PC-3 (cell line): ENCODE measurements at regions not wholly inside any gene's neighbourhood (a gene's known extent, or its start where the extent isn't known, plus 50 kb on each side); places are given as distances from the start of the nearest gene placed in this dataset.

ENCODE experiments used
- ATAC-seq: fragments of 200-7000 bp; cut with Tn5 transposase; 2 replicates; pipeline ENCODE4 v1.9.1; 2020; ENCODE audit warnings: mild to moderate bottlenecking, moderate library complexity
- BruUV-seq: library from RNA; stranded (reverse); fragments of 400-500 nt; replicated peaks from 2 replicates; lab custom pipeline; 2021; lab: Mats Ljungman, UMichigan
- CTCF ChIA-PET: fragments of 300-600 bp; sonication (Branson Sonifier 250); formaldehyde crosslinking; loops from one replicate; lab custom pipeline; 2022; ENCODE audit warnings: antibody characterized with exemption; lab: Charles Lee
- POLR2A ChIA-PET: fragments of 300-600 bp; sonication (Branson Sonifier 250); formaldehyde crosslinking; loops from one replicate; lab custom pipeline; 2022; ENCODE audit warnings: antibody characterized with exemption; ENCODE audit not compliant: unreplicated experiment; lab: Charles Lee
- DNase-seq: peaks from one replicate; pipeline ENCODE4 v3.0.0-alpha.2; 2015
- H2AFZ ChIP-seq: fragments of 300-600 bp; sonication (generic); 2 replicates; pipeline ENCODE4 v1.6.0; 2016; ENCODE audit warnings: antibody characterized with exemption, low read length
- H3F3A ChIP-seq: fragments of 300-600 bp; sonication (generic); one replicate; pipeline ENCODE4 v1.6.0; 2017; ENCODE audit warnings: antibody characterized with exemption, low read length, control low read depth, mild to moderate bottlenecking; ENCODE audit not compliant: unreplicated experiment
- H3K27ac ChIP-seq: fragments of 300-600 bp; sonication (generic); 2 replicates; pipeline ENCODE4 v1.5.1; 2016; ENCODE audit warnings: mild to moderate bottlenecking, low read length
- H3K27me3 ChIP-seq: fragments of 300-600 bp; sonication (generic); 2 replicates; pipeline ENCODE4 v1.6.1; 2016; ENCODE audit warnings: low read length, mixed read lengths
- H3K36me3 ChIP-seq: fragments of 300-600 bp; sonication (generic); 2 replicates; pipeline ENCODE4 v1.6.1; 2016; ENCODE audit warnings: low read depth, mixed run types, low read length, mixed read lengths
- H3K4me1 ChIP-seq: fragments of 300-600 bp; sonication (generic); 2 replicates; pipeline ENCODE4 v1.5.1; 2016; ENCODE audit warnings: low read length; ENCODE audit not compliant: insufficient read depth
- H3K4me2 ChIP-seq: fragments of 300-600 bp; sonication (generic); 2 replicates; pipeline ENCODE4 v1.6.0; 2016; ENCODE audit warnings: low read length
- H3K4me3 ChIP-seq: fragments of 300-600 bp; sonication (generic); 2 replicates; pipeline ENCODE4 v1.5.1; 2016; ENCODE audit warnings: mild to moderate bottlenecking, low read length, mixed read lengths
- H3K79me2 ChIP-seq: fragments of 300-600 bp; sonication (generic); 2 replicates; pipeline ENCODE4 v1.6.1; 2017; ENCODE audit warnings: low read length, mixed read lengths
- H3K9ac ChIP-seq: fragments of 300-600 bp; sonication (generic); 2 replicates; pipeline ENCODE4 v1.6.0; 2016; ENCODE audit warnings: mild to moderate bottlenecking, low read length
- H3K9me2 ChIP-seq: fragments of 300-600 bp; sonication (generic); replicated peaks from 2 replicates; pipeline ENCODE4 v1.6.1; 2016; ENCODE audit warnings: mixed run types, low read length, mixed read lengths
- H3K9me3 ChIP-seq: fragments of 300-600 bp; sonication (generic); 2 replicates; pipeline ENCODE4 v1.6.1; 2016; ENCODE audit warnings: low read length, mixed read lengths
- H4K20me1 ChIP-seq: fragments of 300-600 bp; sonication (generic); 2 replicates; pipeline ENCODE4 v1.6.1; 2016; ENCODE audit warnings: low read length, mixed read lengths
- CTCF ChIP-seq: fragments of 300-600 bp; sonication (generic); conservative IDR thresholded peaks from 2 replicates; pipeline ENCODE4 v1.5.1; 2017; ENCODE audit warnings: antibody characterized with exemption, low read depth, mild to moderate bottlenecking, low read length
- EZH2 ChIP-seq: fragments of 300-600 bp; sonication (generic); IDR thresholded peaks from one replicate; pipeline ENCODE4 v1.6.1; 2017; ENCODE audit warnings: antibody characterized with exemption, mild to moderate bottlenecking, low read length; ENCODE audit not compliant: unreplicated experiment
- EZH2phosphoT487 ChIP-seq: fragments of 300-600 bp; sonication (generic); IDR thresholded peaks from 2 replicates; pipeline ENCODE4 v1.6.1; 2018; ENCODE audit warnings: mild to moderate bottlenecking, antibody characterized with exemption, low read length, borderline replicate concordance
- intact Hi-C: fragments of 100-400 bp; cut with micrococcal nuclease; formaldehyde crosslinking; loops from 2 replicates; pipeline ENCODE4 v1.9.0; 2023

DNA sequence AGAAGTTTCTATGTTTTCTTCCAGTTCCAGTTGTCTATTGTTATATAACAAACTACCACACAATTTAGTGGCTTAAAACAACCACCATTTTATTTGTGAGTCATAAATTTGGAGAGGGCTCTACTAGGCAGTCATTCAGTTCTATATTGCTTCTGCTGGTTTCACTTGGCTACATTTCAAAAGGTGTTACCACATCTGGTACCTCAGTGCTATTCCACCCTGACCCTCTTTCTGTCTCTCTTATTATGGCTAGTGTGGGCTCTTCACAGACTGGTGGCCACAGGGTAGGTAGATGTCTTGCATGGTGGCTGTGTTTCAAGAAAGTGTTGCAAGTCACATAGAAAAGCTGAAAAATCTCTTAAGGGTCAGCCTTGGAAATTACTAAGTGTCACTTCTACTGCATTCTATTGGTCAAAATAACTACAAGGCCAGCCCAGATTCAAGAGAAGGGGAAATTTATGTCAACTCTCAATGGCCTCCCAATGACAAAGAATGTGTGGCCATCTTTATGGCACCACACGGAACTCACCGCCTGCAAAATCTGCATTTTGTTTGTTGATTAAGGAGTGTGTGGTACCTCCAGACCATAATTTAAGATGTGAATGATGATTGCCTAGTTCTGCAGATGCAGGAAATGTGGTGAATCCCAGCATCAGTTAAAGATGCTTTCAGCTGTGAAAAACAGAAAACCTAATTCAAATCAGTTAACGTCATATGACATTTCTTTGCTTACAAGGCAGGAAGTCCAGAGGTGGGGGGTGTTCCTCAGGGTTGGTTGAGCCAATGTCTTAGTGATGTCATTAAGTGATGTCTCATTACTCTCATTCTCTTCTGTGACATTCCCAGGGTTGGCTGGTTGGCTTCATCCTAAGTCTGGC, 105.8 kb upstream of the RASGRP1 start:
- DNase-seq (no peak), ATAC-seq (no peak)
- TF ChIP-seq CTCF (no peak), EZH2 (no peak), EZH2phosphoT487 (no peak)
- Histone ChIP-seq H3K9ac (no peak overlapping the region), H3K4me1 (no peaks in the 10 kb centered on the region), H3K36me3 (no peaks in the 10 kb centered on the region), H3K27ac (no peak overlapping the region), H4K20me1 (no peaks in the 10 kb centered on the region), H3K4me3 (no peak overlapping the region), H2AFZ (no peak overlapping the region), H3K27me3 (peaks cover 55% of the 10 kb centered on the region), H3K4me2 (no peak overlapping the region), H3K9me2 (no peaks in the 10 kb centered on the region), H3F3A (no peaks in the 10 kb centered on the region), H3K79me2 (no peaks in the 10 kb centered on the region), H3K9me3 (no peaks in the 10 kb centered on the region)
- POLR2A ChIA-PET, result no interaction called here
- BruUV-seq, result no TSS peak
- intact Hi-C loops, result no loop called here
- CTCF ChIA-PET, result no interaction called here

- Histone ChIP-seq H3K4me1 (no peaks in the 10 kb centered on the region), H3K79me2 (no peaks in the 10 kb centered on the region), H3K27me3 (peaks cover 54% of the 10 kb centered on the region), H2AFZ (no peak overlapping the region), H4K20me1 (no peaks in the 10 kb centered on the region), H3K36me3 (no peaks in the 10 kb centered on the region), H3F3A (no peaks in the 10 kb centered on the region), H3K9me3 (no peaks in the 10 kb centered on the region), H3K4me2 (no peak overlapping the region), H3K9me2 (no peaks in the 10 kb centered on the region), H3K27ac (no peak overlapping the region), H3K4me3 (no peak overlapping the region), H3K9ac (no peak overlapping the region)
- no peak for ATAC-seq
- no peak for DNase-seq
- TF ChIP-seq CTCF, result no peak
- TF ChIP-seq EZH2phosphoT487, result no peak
- TF ChIP-seq EZH2, result no peak
- CTCF ChIA-PET, result no interaction called here
- intact Hi-C loops, result no loop called here
- POLR2A ChIA-PET, result no interaction called here
- no TSS peak for BruUV-seq
These were observed 106.4 kb upstream of the RASGRP1 start for GRCh38 chr15:38671006-38671387.

DNA sequence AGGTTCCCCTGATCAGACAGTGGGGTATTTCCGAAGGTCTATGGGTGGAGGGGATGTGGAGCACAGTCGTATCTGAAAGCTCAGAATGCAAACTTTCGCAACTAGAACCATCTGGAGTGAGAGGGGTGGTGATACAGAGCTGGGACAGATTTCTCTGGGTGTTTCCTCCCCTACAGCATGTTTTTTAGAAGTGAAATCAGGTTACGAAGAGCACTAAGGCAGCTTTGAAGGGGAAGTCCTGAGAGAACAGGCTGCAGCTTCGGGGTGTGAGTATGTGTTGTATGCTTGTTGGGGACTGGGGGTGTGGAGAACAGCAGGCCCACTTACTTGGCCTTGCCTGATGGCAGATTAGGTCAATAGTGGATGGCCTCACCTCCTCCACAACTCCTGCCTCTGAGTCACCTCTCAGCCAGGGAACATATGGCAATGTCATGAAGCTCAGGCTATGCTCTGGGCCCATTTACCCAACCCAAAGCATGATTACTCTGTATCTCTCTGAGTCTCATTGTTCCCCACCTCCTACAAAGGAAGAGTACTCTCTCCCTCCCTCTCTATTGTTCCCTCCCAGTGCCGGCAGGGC, 107.2 kb upstream of the RASGRP1 start:
- no peaks in the 10 kb centered on the region for H3K4me1 ChIP-seq
- BruUV-seq, result no TSS peak
- ATAC-seq (no peak), DNase-seq (no peak)
- no peaks in the 10 kb centered on the region for H3K9me2 ChIP-seq
- CTCF ChIA-PET, result no interaction called here
- no peak overlapping the region for H3K4me3 ChIP-seq
- intact Hi-C loops, result no loop called here
- no peak overlapping the region for H3K4me2 ChIP-seq
- H3K36me3 ChIP-seq, result no peaks in the 10 kb centered on the region
- no peaks in the 10 kb centered on the region for H3K9me3 ChIP-seq
- no peak for TF ChIP-seq CTCF
- no peak for TF ChIP-seq EZH2phosphoT487
- no peak for TF ChIP-seq EZH2
- H3K27me3 ChIP-seq, result peaks cover 52% of the 10 kb centered on the region
- POLR2A ChIA-PET, result no interaction called here
- H2AFZ ChIP-seq, result no peak overlapping the region
- no peaks in the 10 kb centered on the region for H3K79me2 ChIP-seq
- H3F3A ChIP-seq, result no peaks in the 10 kb centered on the region
- no peak overlapping the region for H3K27ac ChIP-seq
- H3K9ac ChIP-seq, result no peak overlapping the region
- no peaks in the 10 kb centered on the region for H4K20me1 ChIP-seq
